OCI-LY7 (cell line): ENCODE measurements at regions not wholly inside any gene's neighbourhood (a gene's known extent, or its start where the extent isn't known, plus 50 kb on each side); places are given as distances from the start of the nearest gene placed in this dataset.

Experiments used
- EZH2phosphoT487 ChIP-seq: fragments of 200-600 bp; sonication (generic); IDR thresholded peaks from 2 replicates; pipeline ENCODE4 v1.6.1; 2018; ENCODE audit warnings: low read depth, borderline replicate concordance, mild to moderate bottlenecking, mixed run types, antibody characterized with exemption, low read length, moderate library complexity, mixed read lengths
- TF ChIP-seq, protein P1 (sequence below): fragments of 200-600 bp; sonication (generic); conservative IDR thresholded peaks from 2 replicates; pipeline ENCODE4 v1.5.1; 2014; ENCODE audit warnings: mild to moderate bottlenecking, antibody characterized with exemption, low read length, moderate library complexity, mixed read lengths

DNA sequence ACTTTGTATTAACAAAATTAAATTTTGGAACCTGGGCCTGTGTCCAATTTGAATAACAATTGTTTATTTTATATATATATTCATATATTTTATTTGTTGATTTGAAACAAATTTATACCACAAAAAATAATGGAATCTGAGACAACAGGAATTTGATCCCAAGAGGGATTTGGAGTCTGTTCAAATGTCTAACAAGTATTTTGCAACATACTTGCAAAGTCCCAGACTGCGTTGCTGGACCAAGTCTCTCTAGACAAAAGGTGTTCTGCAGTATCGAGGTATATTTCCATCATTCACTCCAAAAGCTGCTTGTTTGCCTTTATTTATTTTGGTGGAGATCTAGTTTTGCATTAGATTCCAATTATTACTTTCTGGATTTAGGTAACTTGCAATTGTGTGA lies 68.7 kb upstream of the PTPRR start:
- TF ChIP-seq, protein P1, sequence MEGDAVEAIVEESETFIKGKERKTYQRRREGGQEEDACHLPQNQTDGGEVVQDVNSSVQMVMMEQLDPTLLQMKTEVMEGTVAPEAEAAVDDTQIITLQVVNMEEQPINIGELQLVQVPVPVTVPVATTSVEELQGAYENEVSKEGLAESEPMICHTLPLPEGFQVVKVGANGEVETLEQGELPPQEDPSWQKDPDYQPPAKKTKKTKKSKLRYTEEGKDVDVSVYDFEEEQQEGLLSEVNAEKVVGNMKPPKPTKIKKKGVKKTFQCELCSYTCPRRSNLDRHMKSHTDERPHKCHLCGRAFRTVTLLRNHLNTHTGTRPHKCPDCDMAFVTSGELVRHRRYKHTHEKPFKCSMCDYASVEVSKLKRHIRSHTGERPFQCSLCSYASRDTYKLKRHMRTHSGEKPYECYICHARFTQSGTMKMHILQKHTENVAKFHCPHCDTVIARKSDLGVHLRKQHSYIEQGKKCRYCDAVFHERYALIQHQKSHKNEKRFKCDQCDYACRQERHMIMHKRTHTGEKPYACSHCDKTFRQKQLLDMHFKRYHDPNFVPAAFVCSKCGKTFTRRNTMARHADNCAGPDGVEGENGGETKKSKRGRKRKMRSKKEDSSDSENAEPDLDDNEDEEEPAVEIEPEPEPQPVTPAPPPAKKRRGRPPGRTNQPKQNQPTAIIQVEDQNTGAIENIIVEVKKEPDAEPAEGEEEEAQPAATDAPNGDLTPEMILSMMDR = no peak
- no peak for TF ChIP-seq EZH2phosphoT487
